HCT116 (cell line): ENCODE measurements at regions not wholly inside any gene's neighbourhood (a gene's known extent, or its start where the extent isn't known, plus 50 kb on each side); places are given as distances from the start of the nearest gene placed in this dataset.

Source experiments
- ATAC-seq: fragments of 200-7000 bp; cut with Tn5 transposase; 2 replicates; pipeline ENCODE4 v1.9.1; 2020; ENCODE audit warnings: mild to moderate bottlenecking, moderate library complexity
- BruUV-seq: library from RNA; stranded (reverse); fragments of 400-500 nt; replicated peaks from 2 replicates; lab custom pipeline; 2021; lab: Mats Ljungman, UMichigan
- CTCF ChIA-PET: fragments of 300-600 bp; sonication (Branson Sonifier 250); formaldehyde crosslinking; loops from one replicate; lab custom pipeline; 2021; ENCODE audit warnings: antibody characterized with exemption; lab: Charles Lee
- POLR2A ChIA-PET: fragments of 300-600, 350-600 bp; sonication (Branson Sonifier 250); formaldehyde crosslinking; loops from one replicate; lab custom pipeline; 2021; ENCODE audit warnings: antibody characterized with exemption; lab: Charles Lee
- RAD21 ChIA-PET, 2 experiments: fragments of 300-600 bp; sonication (Branson Sonifier 250); formaldehyde crosslinking; loops; one replicate each; lab custom pipeline; 2023; ENCODE audit warnings: low total read pairs in 2 of 2; ENCODE audit not compliant: uncharacterized antibody in 2 of 2, unreplicated experiment in 2 of 2, low non-redundant PET in 1 of 2; lab: Charles Lee
- DNase-seq: peaks from one replicate; pipeline ENCODE4 v3.0.0-alpha.2; 2010; ENCODE audit warnings: low read depth, low spot score
- H2AFZ ChIP-seq: fragments of 200-600 bp; shearing (Covaris generic), sonication (generic); 2 replicates; pipeline ENCODE4 v1.6.1; 2017; ENCODE audit warnings: low read depth, mixed run types, mixed read lengths, antibody characterized with exemption, low read length; ENCODE audit not compliant: poor library complexity, severe bottlenecking
- H3K27ac ChIP-seq: 2 replicates; pipeline ENCODE4 v1.5.1; 2012; ENCODE audit warnings: low read depth, low read length
- H3K27me3 ChIP-seq: fragments of 200-600 bp; sonication (generic); 2 replicates; pipeline ENCODE4 v1.6.1; 2016; ENCODE audit warnings: mixed run types, low read length, mixed read lengths; ENCODE audit not compliant: insufficient read depth
- H3K36me3 ChIP-seq, 2 experiments: fragments of 200-500 bp in 1 of 2; fragments of 200-600 bp in 1 of 2; sonication (Bioruptor generic) in 1 of 2; sonication (generic) in 1 of 2; 2 replicates each; pipeline versions ENCODE4 v1.5.1 to v1.6.1; 2014 to 2016; ENCODE audit warnings: low read length in 2 of 2, inconsistent platforms in 1 of 2, mixed read lengths in 1 of 2, mixed run types in 1 of 2; ENCODE audit not compliant: insufficient read depth in 2 of 2, control insufficient read depth in 1 of 2
- H3K4me1 ChIP-seq, 2 experiments: fragments of 200-600 bp in 1 of 2; sonication (generic) in 1 of 2; 2 replicates each; pipeline versions ENCODE4 v1.5.1 to v1.6.1; 2012 to 2017; ENCODE audit warnings: low read length in 2 of 2, inconsistent platforms in 1 of 2, mild to moderate bottlenecking in 1 of 2, mixed read lengths in 1 of 2, mixed run types in 1 of 2, moderate library complexity in 1 of 2; ENCODE audit not compliant: insufficient read depth in 2 of 2, control insufficient read depth in 1 of 2
- H3K4me2 ChIP-seq: fragments of 200-600 bp; sonication (generic); 2 replicates; pipeline ENCODE4 v1.6.1; 2017; ENCODE audit warnings: mixed run types, low read length, mixed read lengths
- H3K4me3 ChIP-seq, 2 experiments: fragments of 200-600 bp in 1 of 2; sonication (generic) in 1 of 2; replicated peaks in 1 of 2; 2 replicates each; pipeline ENCODE4 v1.5.1; 2011 to 2016; ENCODE audit warnings: low read length in 2 of 2, control low read depth in 1 of 2, low read depth in 1 of 2, mild to moderate bottlenecking in 1 of 2, mixed read lengths in 1 of 2, mixed run types in 1 of 2
- H3K79me2 ChIP-seq: fragments of 200-600 bp; sonication (generic); 2 replicates; pipeline ENCODE4 v1.6.1; 2017; ENCODE audit warnings: mild to moderate bottlenecking, mixed run types, low read length, moderate library complexity, mixed read lengths; ENCODE audit not compliant: insufficient read depth
- H3K9ac ChIP-seq: fragments of 200-600 bp; sonication (generic); 2 replicates; pipeline ENCODE4 v1.6.1; 2016; ENCODE audit warnings: low read length, mixed read lengths
- H3K9me2 ChIP-seq: fragments of 200-600 bp; sonication (generic), shearing (Covaris generic); 2 replicates; pipeline ENCODE4 v1.6.1; 2017; ENCODE audit warnings: mixed run types, mild to moderate bottlenecking, moderate library complexity; ENCODE audit not compliant: insufficient read depth
- H3K9me3 ChIP-seq, 2 experiments: fragments of 200-500 bp in 1 of 2; fragments of 200-600 bp in 1 of 2; sonication (Bioruptor generic) in 1 of 2; sonication (generic) in 1 of 2; 2 replicates each; pipeline ENCODE4 v1.6.1; 2014 to 2017; ENCODE audit warnings: low read length in 2 of 2, mixed read lengths in 2 of 2, inconsistent platforms in 1 of 2, low read depth in 1 of 2, mild to moderate bottlenecking in 1 of 2, mixed run types in 1 of 2, moderate library complexity in 1 of 2; ENCODE audit not compliant: control insufficient read depth in 1 of 2, insufficient read depth in 1 of 2
- H4K20me1 ChIP-seq: fragments of 200-600 bp; sonication (generic), shearing (Covaris generic); 2 replicates; pipeline ENCODE4 v1.6.1; 2017; ENCODE audit warnings: mixed run types, mild to moderate bottlenecking, moderate library complexity; ENCODE audit not compliant: insufficient read depth
- CEBPB ChIP-seq: IDR thresholded peaks from 2 replicates; pipeline ENCODE4 v1.6.1; 2012; ENCODE audit warnings: low read depth
- POLR2A ChIP-seq: IDR thresholded peaks from 2 replicates; pipeline ENCODE4 v1.7.0; 2011; ENCODE audit warnings: borderline replicate concordance; ENCODE audit not compliant: insufficient read depth, insufficient read length; ENCODE audit errors: extremely low read depth
- POLR2AphosphoS5 ChIP-seq: IDR thresholded peaks from 2 replicates; pipeline ENCODE4 v1.6.1; 2011; ENCODE audit warnings: mild to moderate bottlenecking, low read depth, low read length, moderate library complexity
- SIN3A ChIP-seq: IDR thresholded peaks from 2 replicates; pipeline ENCODE4 v1.6.1; 2012; ENCODE audit warnings: low read depth
- SRF ChIP-seq: IDR thresholded peaks from 2 replicates; pipeline ENCODE4 v1.6.1; 2012; ENCODE audit warnings: low read depth
- ZFX ChIP-seq: fragments of 450-650 bp; IDR thresholded peaks from 2 replicates; pipeline ENCODE4 v1.6.1; 2017
- intact Hi-C: fragments of 100-400 bp; cut with micrococcal nuclease; formaldehyde crosslinking; loops from 2 replicates; pipeline ENCODE4 v1.10.0; 2022
- TF ChIP-seq, protein P1 (sequence below): IDR thresholded peaks from 2 replicates; pipeline ENCODE4 v1.6.1; 2011; ENCODE audit warnings: mild to moderate bottlenecking, low read length, moderate library complexity; ENCODE audit not compliant: insufficient replicate concordance; ENCODE audit errors: extremely low read depth
- TF ChIP-seq, protein P2 (sequence below), 3 experiments: fragments of 200-600 bp in 1 of 3; sonication (generic) in 1 of 3; IDR thresholded peaks in 2 of 3; conservative IDR thresholded peaks in 1 of 3; 2 replicates each; pipeline ENCODE4 v1.5.1; 2012 to 2017; ENCODE audit warnings: low read depth in 2 of 3, low read length in 2 of 3, antibody characterized with exemption in 1 of 3, borderline replicate concordance in 1 of 3, control low read depth in 1 of 3, mild to moderate bottlenecking in 1 of 3, mixed read lengths in 1 of 3, mixed run types in 1 of 3, moderate library complexity in 1 of 3; ENCODE audit not compliant: insufficient read depth in 1 of 3

DNA sequence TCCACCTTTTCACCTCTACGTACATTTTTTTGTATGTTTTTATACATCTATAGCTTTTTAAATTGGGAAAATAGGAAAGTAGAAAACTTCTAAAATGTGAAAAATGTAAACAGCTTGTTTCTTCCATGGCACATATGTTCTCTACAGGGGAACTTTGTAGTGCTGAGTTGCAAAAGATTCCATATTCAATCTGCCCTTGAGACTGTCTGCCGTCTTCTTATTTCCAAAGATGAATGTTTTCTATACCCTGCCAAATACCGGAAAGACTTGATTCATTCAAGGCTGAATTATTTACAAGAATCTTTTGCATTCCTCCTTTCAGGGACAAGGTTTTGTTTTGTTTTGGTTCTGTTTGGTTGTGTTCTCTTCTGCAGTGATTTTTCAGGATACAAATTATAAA lies 1334.5 kb upstream of the ADGRL4 start (continued):
- TF ChIP-seq POLR2A, result no peak

DNA sequence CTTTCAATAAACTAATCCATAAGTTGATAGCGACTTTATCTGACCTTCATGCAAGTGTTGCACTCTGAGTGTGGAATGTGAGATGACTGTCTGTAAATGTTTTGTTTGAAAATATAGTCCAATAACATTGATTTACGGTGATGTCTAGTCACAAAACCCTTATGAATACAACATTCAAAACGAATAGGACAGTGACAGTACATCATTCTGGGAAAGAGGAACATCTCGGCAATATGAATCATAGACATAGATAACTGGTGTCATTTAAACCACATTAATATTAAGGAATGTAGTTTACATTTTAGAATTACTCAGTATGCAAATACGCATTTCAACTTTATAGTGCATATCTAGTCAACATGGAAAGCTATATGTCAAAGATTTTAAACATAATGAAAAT lies 1311.6 kb upstream of the ADGRL4 start:
- no peak for ATAC-seq
- H3K4me1 ChIP-seq, result no peaks in the 10 kb centered on the region
- H3K79me2 ChIP-seq, result no peaks in the 10 kb centered on the region
- BruUV-seq, result no TSS peak
- DNase-seq, result no peak
- H4K20me1 ChIP-seq, result no peaks in the 10 kb centered on the region
- H3K4me3 ChIP-seq, result no peak overlapping the region
- H3K4me2 ChIP-seq, result no peak overlapping the region
- ChIA-PET CTCF (no interaction called here), RAD21 (no interaction called here), POLR2A (no interaction called here)
- H3K27me3 ChIP-seq, result no peaks in the 10 kb centered on the region
- H3K27ac ChIP-seq, result no peak overlapping the region
- intact Hi-C loops, result no loop called here
- TF ChIP-seq ZFX, result no peak
- no peak for TF ChIP-seq POLR2AphosphoS5
- TF ChIP-seq CEBPB, result no peak
- no peak for TF ChIP-seq SIN3A
- TF ChIP-seq SRF, result no peak
- no peak for TF ChIP-seq POLR2A
- TF ChIP-seq, protein P1, sequence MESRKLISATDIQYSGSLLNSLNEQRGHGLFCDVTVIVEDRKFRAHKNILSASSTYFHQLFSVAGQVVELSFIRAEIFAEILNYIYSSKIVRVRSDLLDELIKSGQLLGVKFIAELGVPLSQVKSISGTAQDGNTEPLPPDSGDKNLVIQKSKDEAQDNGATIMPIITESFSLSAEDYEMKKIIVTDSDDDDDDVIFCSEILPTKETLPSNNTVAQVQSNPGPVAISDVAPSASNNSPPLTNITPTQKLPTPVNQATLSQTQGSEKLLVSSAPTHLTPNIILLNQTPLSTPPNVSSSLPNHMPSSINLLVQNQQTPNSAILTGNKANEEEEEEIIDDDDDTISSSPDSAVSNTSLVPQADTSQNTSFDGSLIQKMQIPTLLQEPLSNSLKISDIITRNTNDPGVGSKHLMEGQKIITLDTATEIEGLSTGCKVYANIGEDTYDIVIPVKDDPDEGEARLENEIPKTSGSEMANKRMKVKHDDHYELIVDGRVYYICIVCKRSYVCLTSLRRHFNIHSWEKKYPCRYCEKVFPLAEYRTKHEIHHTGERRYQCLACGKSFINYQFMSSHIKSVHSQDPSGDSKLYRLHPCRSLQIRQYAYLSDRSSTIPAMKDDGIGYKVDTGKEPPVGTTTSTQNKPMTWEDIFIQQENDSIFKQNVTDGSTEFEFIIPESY, result no peak
- TF ChIP-seq, protein P2, sequence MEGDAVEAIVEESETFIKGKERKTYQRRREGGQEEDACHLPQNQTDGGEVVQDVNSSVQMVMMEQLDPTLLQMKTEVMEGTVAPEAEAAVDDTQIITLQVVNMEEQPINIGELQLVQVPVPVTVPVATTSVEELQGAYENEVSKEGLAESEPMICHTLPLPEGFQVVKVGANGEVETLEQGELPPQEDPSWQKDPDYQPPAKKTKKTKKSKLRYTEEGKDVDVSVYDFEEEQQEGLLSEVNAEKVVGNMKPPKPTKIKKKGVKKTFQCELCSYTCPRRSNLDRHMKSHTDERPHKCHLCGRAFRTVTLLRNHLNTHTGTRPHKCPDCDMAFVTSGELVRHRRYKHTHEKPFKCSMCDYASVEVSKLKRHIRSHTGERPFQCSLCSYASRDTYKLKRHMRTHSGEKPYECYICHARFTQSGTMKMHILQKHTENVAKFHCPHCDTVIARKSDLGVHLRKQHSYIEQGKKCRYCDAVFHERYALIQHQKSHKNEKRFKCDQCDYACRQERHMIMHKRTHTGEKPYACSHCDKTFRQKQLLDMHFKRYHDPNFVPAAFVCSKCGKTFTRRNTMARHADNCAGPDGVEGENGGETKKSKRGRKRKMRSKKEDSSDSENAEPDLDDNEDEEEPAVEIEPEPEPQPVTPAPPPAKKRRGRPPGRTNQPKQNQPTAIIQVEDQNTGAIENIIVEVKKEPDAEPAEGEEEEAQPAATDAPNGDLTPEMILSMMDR (IDR thresholded peaks at IDR 0.05 in 2 of 3, conservative IDR thresholded peaks at IDR 0.05 in 1 of 3; ENCODE audit: borderline replicate concordance in 1 of 3, insufficient read depth in 1 of 3, low read depth in 2 of 3, low read length in 2 of 3), result no peak
- no peak overlapping the region for H3K9ac ChIP-seq
- no peaks in the 10 kb centered on the region for H3K36me3 ChIP-seq
- no peaks in the 10 kb centered on the region for H3K9me3 ChIP-seq
- H2AFZ ChIP-seq, result no peak overlapping the region
- H3K9me2 ChIP-seq, result no peaks in the 10 kb centered on the region
